ENCODE measurements at regions not wholly inside any gene's neighbourhood (a gene's known extent, or its start where the extent isn't known, plus 50 kb on each side); places are given as distances from the start of the nearest gene placed in this dataset.
A peak's percentile ranks its signal among the peaks of the same experiment; 100 is the strongest.
"Not testable (repeated sequence)": the region's sequence is repeated elsewhere in the genome, so short reads cannot be mapped to it uniquely, and the experiment has no call there.

DNA sequence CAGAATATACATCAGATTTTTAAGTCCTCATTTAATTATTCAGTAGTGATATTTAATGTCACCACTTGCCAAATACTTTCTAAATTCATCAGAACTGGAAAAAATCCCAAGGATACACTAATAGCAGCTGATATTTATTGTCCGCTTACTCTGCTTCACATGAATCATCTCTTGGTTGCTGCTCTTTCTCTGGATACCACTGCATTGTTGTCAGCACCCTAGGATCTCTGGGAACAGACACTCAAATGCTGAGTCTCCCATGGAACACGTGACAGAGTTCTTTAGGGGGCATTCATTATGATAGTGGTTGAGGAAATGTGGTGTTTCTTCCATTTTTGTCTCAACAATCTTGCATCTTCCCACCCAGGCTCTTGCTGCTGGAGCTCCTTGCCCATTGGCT lies 318.0 kb downstream of the RFPL4B start:
- no peak for DNase-seq

- DNase-seq = no peak
These were observed 318.7 kb downstream of the RFPL4B start for GRCh38 chr6:112665815-112666214.

GRCh38 chr6:112667427-112667826 lies 320.3 kb downstream of the RFPL4B start:
- DNase-seq = no peak

DNA sequence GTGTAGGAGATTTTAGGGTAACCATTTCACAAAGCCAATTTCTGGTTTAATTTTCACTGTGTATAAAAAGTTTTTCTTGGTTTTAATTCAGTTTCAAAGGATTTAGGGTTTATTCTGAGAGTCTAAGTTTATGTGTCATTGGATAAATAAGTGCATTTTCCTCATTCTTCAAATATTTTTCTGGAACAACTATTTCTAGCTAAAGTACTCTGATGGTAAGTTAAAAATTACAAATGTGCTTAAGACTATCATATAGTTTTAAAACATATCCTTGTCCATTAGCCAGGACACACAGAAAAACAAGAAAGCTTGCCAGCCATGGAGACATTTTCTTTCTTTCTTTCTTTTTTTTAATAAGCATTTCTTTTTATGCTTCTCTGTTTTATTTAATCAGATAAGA lies 333.0 kb downstream of the RFPL4B start:
- DNase-seq = no peak

DNA sequence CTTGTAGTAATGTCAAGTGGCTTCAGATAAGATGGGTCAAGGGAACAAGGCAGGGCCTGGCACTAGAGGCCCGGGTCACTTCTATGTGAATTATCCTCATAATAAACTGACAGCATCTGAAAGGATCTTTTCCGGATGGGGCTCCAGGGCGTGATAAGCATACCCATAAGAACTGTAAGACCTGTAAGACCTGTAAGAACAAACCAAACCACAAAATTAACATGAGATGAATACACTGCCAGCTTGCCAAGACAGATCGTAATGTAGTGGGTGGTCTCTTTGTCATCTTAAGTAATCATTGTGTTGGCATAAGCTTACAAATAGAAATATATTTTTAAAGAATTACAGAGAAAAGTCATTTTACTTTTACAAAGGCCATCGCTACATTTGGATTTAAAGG lies 334.9 kb downstream of the RFPL4B start:
- no peak for DNase-seq

GRCh38 chr6:112683106-112683505 lies 336.0 kb downstream of the RFPL4B start:
- no peak for DNase-seq

DNA sequence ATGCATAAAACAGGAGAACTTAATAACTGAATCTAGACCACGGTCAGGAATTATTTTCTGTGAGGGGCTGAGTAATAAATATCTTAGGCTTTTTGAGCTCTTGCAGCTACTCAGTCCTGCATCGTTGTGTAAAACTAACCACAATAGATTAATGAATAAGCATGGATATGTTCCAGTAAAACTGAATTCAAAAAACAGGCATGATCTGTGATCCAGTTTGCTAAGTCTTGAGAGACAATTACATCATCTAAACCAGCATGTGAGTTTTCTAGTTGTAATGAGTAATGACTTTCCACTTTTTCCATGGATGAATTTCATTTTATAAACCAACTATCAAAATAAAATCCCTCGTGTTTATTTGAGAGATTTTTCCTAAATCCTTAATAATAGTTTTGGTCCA lies 336.8 kb downstream of the RFPL4B start:
- DNase-seq = no peak

- DNase-seq = not testable (repeated sequence)
These were observed 338.5 kb downstream of the RFPL4B start for GRCh38 chr6:112685521-112686220.

DNA sequence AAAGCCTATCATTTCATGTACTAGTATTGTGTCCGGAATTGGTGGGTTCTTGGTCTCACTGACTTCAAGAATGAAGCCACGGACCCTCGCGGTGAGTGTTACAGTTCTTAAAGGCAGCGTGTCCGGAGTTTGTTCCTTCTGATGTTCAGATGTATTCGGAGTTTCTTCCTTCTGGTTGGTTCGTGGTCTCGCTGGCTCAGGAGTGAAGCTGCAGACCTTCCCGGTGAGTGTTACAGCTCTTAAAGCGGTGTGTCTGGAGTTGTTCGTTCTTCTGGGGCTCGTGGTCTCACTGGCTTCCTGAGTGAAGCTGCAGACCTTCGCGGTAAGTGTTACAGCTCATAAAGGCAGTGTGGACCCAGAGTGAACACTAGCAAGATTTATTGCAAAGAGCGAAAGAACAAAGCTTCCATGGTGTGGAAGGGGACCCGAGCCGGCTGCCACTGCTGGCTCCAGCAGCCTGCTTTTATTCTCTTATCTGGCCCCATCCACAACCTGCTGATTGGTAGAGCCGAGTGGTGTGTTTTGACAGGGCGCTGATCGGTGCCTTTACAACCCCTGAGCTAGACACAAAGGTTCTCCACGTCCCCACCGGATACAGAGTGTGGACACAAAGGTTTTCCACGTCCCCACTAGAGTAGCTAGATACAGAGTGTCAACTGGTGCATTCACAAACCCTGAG lies 341.5 kb downstream of the RFPL4B start:
- DNase-seq = not testable (repeated sequence)

GRCh38 chr6:112689183-112689858 lies 342.2 kb downstream of the RFPL4B start:
- DNase-seq = not testable (repeated sequence)

GRCh38 chr6:112690497-112691202 lies 343.5 kb downstream of the RFPL4B start:
- peak; percentile 55 for DNase-seq

GRCh38 chr6:112691289-112691688 lies 344.2 kb downstream of the RFPL4B start:
- DNase-seq = no peak

DNA sequence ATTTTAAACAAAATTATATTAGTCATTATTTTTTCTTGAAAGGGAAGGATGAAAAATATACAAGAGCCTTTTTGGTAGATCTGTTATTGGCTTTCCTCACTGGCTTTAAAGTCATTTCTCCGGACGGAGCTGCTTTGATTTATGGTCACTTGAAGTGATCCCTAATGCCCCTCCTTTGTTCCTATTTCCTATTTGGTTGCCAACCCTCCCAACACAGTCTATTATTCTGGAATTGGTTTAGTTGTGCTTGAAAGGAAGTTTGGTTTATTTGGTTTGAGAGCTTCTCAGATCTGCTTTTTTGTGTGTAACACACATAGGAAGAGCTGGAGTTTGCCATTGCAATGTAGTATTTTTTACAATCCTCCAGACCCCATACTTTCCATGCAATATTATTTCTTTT lies 347.9 kb downstream of the RFPL4B start:
- DNase-seq = peak; percentile 4

GRCh38 chr6:112697265-112697664 lies 350.1 kb downstream of the RFPL4B start:
- DNase-seq = no peak

DNA sequence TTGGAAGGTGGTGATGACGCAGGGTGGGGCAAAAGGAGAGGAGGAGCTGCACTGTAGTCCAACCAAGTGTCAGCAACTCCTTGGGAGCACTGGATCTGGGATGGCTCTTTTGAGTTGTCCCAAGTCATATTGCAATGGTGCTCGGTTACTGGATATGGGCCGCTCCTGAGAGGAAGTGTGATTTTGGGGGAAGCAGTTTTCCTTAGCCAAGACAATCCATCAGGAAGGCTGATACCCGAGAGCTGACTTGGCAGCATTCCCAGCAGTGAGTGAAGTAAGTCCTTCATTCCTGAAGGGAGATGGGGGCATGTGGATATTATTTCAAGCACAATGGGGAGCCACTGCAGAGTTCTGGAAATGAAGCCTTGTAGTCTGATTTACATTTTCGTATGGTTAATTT lies 354.1 kb downstream of the RFPL4B start:
- DNase-seq = peak; percentile 5

DNA sequence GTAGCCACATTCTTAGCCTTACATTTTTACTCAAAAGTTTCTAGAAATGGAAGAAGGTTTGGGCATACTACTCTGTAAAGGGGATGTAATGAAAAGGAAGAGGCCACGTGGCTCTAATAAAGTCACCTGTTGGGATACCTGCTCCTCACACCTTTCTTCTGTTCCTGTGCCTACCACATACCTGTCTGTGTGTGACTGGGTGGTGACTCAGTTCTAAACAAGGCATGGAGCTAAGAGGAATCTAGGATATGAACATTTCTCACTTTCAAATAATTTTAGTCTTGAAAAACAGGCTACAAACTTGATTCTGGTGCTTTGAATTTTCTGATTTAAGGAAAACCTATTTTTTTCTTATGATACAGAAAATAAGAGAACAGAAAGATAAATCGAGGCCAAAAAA lies 363.6 kb downstream of the RFPL4B start:
- no peak for DNase-seq

DNA sequence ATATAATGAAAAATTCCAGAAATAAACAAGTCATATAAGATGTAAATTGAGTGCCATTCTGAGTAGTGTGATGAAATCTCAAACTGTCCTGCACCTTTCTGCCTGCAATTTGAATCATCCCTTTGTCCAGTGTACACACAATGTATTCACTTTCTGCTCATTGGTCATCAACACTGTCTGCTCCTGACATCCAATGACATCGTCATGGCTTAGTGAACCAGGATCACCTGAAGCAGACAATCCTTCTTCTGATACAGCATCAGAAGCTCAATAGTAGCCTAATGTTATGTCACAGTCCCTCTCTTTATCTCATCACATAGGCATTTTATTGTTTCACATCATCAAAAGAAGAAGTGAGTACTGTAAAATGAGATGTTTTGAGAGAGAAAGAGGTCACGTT lies 366.3 kb downstream of the RFPL4B start:
- DNase-seq = no peak

DNA sequence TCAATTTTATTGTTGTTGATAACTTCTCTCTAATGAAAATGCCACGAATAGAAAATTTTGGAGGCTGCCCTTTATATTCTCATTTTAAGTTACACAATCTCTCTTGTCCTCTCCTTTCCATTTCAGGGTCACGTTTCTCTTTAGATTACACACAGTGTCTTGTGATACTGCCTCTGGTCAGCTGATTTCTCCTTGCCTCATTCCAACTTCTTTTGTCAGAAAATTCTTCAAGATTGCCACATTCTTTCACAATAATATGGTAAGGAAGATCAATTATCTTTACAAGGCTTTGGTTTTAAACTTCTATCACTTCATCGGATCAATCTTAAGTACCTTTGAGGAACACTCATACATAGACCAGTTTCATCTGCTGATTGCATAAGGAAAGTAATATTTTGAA lies 370.3 kb downstream of the RFPL4B start:
- no peak for DNase-seq

DNA sequence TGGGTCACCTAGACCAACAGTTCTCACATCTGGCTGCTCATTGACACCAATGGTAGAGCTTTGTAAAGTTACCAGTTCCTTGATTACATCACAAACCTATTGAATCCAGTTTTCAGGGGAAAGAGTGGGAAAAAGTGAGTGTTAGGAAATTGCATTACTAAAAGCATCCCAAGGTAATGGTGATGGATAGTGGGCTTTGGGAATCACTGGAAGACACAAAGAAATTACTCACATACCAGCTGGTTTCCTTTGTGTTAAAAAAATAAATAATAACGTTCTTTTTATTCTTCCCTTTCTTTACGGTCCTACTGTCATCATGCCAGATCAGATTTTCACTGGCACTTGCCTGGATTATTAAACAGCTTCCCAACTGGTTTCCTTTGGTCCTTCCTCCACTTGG lies 370.7 kb downstream of the RFPL4B start:
- DNase-seq = no peak

GRCh38 chr6:112725541-112726085 lies 378.5 kb downstream of the RFPL4B start:
- DNase-seq = no peak

DNA sequence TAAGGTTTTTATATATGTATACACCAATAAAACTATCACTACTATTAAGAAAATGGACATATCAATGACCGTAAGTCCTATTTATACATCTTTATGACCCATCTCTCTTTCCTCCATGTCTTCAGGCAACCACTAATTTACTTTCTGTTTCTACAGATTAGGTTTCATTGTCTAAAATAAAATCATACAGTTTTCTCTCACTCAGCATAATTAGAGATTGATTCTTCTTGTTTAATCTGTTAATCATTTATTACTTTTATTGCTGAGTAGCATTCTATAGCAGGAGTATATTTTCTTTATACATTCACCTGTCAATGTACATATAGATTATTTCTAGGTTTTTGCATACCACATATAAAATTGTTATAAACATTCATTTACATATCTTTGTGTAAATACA lies 388.0 kb downstream of the RFPL4B start:
- no peak for DNase-seq

- DNase-seq = no peak
These were observed 392.6 kb downstream of the RFPL4B start for GRCh38 chr6:112739766-112740165.

DNA sequence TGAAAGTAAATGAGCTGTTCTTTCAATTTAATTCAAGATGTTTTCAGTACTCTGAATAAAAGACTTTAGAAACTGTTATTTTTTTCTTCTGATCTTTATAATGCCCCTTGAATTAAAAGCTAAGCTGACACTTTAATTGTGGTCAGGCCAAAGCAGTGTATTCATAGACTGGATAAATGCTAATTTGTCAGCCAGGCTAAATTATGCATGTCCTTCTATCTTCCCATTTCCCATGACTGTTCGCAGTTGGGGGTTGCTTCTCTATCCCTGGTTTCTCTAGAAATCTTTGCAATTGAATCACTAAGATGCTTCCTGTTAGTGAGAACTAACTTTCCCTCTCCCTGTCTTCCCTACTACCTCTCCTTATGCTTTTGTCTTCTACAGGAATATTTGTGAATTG lies 396.2 kb downstream of the RFPL4B start:
- DNase-seq = no peak

Data from NCI-H69 (cell line).